ENCODE measurements at regions not wholly inside any gene's neighbourhood (a gene's known extent, or its start where the extent isn't known, plus 50 kb on each side); places are given as distances from the start of the nearest gene placed in this dataset.

- DNase-seq (ENCODE audit: low read depth) = no peak
- H3K4me3 ChIP-seq (ENCODE audit: control insufficient read depth, low read depth, low read length) = no peak overlapping the region
- TF ChIP-seq CTCF (IDR thresholded peaks at IDR 0.05; ENCODE audit: control insufficient read depth, insufficient read depth, low read depth, low read length, missing control alignments) = no peak
Measured at GRCh38 chr5:4947106-4947505, 193.0 kb upstream of the ADAMTS16 start.

- H3K4me3 ChIP-seq (ENCODE audit: control insufficient read depth, low read depth, low read length) = no peak overlapping the region
- DNase-seq (ENCODE audit: low read depth) = no peak
- TF ChIP-seq CTCF (IDR thresholded peaks at IDR 0.05; ENCODE audit: control insufficient read depth, insufficient read depth, low read depth, low read length, missing control alignments) = no peak
Measured at GRCh38 chr5:4947893-4948536, 192.1 kb upstream of the ADAMTS16 start.

DNA sequence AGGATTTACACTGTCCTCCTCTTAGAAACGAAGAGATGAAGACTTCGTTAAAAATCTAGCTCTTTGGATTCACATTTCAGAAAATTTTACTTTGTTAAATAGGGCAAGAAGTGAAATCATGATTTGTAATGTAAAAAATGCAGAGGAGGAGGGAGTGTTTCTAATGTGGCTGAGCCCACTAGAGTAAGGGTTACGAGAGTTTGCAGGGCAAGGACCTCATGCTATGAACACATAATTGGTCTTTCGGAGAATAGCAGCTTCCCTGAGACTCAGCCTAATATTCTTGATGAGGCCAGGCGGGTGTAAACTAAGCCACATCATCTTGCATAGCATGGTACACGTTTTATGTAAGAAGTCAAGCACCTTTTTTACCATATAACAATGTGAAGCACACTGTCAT is 191.0 kb upstream of the ADAMTS16 start:
- no peak overlapping the region for H3K4me3 ChIP-seq (ENCODE audit: control insufficient read depth, low read depth, low read length)
- DNase-seq (ENCODE audit: low read depth) = no peak
- TF ChIP-seq CTCF (IDR thresholded peaks at IDR 0.05; ENCODE audit: control insufficient read depth, insufficient read depth, low read depth, low read length, missing control alignments) = no peak

- DNase-seq (ENCODE audit: low read depth) = no peak
- H3K4me3 ChIP-seq (ENCODE audit: control insufficient read depth, low read depth, low read length) = no peak overlapping the region
- no peak for TF ChIP-seq CTCF (IDR thresholded peaks at IDR 0.05; ENCODE audit: control insufficient read depth, insufficient read depth, low read depth, low read length, missing control alignments)
Measured at GRCh38 chr5:4953576-4953975, 186.6 kb upstream of the ADAMTS16 start.

- TF ChIP-seq CTCF (IDR thresholded peaks at IDR 0.05; ENCODE audit: control insufficient read depth, insufficient read depth, low read depth, low read length, missing control alignments) = no peak
- H3K4me3 ChIP-seq (ENCODE audit: control insufficient read depth, low read depth, low read length) = no peak overlapping the region
- no peak for DNase-seq (ENCODE audit: low read depth)
Measured at GRCh38 chr5:4954048-4954447, 186.1 kb upstream of the ADAMTS16 start.

GRCh38 chr5:4963265-4963664 is 176.9 kb upstream of the ADAMTS16 start:
- no peak for TF ChIP-seq CTCF (IDR thresholded peaks at IDR 0.05; ENCODE audit: control insufficient read depth, insufficient read depth, low read depth, low read length, missing control alignments)
- H3K4me3 ChIP-seq (ENCODE audit: control insufficient read depth, low read depth, low read length) = no peak overlapping the region
- no peak for DNase-seq (ENCODE audit: low read depth)

DNA sequence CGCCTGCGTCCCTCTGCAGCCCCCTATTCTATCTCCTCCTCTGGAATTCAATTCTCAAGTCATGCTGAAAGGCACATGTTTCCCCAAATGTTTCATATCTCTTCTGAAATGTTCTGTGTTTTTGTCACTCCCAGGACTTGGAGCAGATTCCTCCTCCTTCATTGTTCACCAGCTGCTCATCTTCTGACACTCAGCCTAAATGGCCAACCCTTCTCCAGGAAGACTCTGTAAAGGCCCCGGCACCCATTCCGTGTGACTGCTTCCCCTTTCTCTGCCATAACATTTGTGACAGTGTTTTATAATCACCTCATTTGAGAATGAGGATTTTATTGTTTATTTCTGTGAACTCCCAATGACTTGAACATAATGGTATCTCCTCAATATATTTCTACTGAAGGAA is 170.8 kb upstream of the ADAMTS16 start:
- TF ChIP-seq CTCF (IDR thresholded peaks at IDR 0.05; ENCODE audit: control insufficient read depth, insufficient read depth, low read depth, low read length, missing control alignments) = no peak
- no peak for DNase-seq (ENCODE audit: low read depth)
- H3K4me3 ChIP-seq (ENCODE audit: control insufficient read depth, low read depth, low read length) = no peak overlapping the region

All from AG09309 (cell line).